GM19372 (cell line): ENCODE measurements at regions not wholly inside any gene's neighbourhood (a gene's known extent, or its start where the extent isn't known, plus 50 kb on each side); places are given as distances from the start of the nearest gene placed in this dataset.
"Not testable (repeated sequence)": the region's sequence is repeated elsewhere in the genome, so short reads cannot be mapped to it uniquely, and the experiment has no call there.

Experiments used
- ATAC-seq: cut with Tn5 transposase; IDR thresholded peaks from one replicate; pipeline ENCODE4 v1.9.1; 2021; ENCODE audit warnings: mild to moderate bottlenecking, low read depth, moderate library complexity; ENCODE audit not compliant: unreplicated experiment

DNA sequence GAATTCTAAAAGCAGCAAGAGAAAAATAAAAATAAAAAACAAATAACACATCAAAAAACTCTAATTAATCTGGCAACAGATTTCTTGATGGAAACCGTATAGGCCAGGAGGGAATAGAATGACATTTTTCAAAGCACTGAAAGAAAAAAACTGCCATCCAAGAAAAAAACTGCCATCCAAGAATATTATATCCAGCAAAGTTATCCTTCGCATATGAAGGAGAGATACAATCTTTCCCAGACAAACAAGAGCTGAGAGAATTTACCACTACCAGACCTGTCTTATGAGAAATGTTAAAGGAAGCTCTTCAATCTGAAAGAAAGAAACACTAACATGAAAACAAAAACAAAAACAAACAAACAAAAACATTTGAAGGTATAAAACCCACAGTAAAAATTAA lies 214.8 kb downstream of the EMP1 start:
- ATAC-seq = no peak

DNA sequence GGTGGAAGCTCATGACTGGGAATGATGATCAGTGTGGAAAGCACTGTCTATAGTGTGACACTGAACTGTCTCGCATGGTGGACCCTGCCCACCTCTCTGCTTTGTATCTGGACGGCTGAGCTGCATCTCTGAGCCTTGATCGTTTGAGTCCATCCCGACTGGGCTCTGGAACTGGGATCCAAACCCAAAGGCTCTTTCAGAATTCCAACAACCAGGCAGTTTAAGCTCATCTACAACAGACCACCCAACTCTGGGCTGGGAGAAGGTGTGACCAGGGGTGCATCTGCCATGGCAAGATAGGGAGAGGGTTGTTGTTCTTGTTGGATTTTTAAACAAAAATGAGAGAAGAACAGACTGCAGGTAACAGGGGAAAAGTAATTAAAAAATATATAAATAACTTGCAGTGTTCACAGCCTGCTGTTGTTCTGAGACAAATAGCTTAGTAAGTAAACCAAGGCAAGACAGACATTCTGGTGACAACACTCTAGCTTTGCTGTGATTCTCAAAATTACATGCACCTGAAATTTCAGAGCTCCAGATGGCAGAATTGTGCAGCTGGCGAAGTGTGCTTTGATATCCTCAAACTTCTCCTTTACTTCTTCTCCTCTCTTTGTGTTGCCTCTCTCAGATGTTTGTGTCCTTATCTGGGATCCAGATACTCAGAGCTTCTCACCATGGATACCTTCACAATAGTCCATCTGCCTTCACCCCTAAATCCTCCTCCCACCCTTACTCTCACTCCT lies 209.6 kb downstream of the EMP1 start:
- ATAC-seq = no peak

DNA sequence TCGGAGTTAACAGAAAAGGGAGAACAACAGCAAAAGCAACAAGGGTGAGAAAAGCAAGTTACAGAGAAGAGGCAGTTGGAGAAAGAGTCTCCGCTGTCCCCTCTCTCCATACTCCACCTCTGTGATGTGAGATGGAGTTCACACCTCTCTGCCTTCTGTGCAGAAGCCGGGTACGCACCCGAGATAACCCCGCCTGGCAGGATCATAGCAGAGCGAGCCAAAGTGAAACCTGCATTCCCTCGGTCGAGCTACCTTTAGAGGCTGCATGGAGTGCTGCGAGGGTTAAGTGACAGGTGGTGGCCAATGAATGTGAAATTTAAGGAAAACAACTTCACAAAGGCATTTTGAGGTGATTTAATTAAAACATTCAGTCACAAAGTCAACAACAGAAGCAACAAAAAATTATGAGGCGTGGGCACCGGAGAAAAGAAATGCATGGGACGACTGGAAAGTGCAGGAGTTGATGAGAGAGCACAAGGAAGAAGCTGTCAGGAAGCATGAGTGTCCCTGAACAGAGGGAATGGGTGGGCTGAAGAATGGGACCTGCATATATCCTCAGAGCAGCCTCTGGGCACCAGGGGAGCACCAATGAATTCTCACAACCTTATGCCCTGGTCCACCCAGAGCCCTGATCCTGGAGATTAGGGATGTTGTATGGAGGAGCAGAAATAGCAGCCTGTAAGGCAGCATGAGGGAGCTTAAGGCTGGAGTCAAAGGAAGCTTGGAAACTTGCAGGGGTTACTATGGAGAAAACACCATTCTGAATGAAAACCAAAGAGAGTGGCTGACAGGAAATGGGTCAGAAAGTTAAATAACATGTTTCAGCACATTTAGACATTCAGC lies 208.3 kb downstream of the EMP1 start:
- ATAC-seq = no peak

DNA sequence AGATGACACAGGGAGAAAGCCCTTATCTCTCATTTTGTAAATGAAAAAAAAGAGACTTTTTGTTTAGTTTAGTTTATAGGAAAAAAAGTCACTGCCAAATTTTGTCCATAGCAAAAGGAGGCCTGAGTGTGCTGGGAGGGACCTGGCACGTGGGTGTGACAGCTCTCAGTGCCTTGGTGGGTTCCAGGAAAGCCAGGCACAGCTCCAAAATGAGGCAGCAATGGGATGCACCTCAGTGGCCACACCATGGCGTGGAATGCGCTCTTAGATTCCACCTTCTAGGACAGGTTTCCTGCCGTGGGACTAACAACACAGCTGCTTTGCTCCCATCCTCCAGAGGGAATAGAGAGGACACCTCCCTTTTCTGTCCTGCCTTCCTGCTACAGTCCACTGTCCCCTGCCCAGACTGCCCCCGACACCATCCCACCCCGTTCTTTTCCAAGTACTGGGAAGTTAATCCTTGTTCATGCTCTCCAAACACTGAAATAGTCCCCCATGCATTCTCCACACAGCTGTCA lies 207.6 kb downstream of the EMP1 start:
- no peak for ATAC-seq

DNA sequence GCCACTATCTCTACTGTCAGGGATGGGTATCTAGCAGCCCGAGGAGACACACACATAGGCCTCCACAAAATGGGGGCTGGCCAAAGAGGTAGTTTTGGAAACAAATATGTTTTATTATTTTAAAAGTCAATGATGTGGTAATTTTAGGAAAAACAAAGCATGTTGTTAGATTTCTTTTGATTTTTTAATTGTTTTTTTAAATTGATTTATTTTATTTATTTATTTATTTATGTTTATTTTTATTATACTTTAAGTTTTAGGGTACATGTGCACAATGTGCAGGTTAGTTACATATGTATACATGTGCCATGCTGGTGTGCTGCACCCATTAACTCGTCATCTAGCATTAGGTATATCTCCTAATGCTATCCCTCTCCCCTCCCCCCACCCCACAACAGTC lies 194.8 kb downstream of the EMP1 start:
- not testable (repeated sequence) for ATAC-seq

DNA sequence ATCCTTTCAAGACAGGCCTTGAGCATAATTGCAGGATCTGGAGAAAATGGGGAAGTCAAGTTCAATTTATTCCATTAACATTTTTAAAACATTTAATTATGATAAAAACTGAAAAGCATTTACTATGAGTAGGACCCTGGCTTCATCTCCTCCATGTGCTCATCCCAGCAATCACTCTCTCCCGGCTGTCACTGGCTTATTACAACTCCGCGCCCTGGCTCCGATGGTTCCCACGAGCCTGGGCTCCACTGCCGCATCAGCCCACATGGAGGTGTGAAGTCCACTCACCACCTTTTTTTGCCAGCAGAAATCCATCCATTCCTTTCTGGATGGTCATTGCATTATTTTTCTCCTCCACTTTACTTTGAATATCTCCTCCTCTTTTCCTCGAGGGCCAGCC lies 194.4 kb downstream of the EMP1 start:
- ATAC-seq = no peak

DNA sequence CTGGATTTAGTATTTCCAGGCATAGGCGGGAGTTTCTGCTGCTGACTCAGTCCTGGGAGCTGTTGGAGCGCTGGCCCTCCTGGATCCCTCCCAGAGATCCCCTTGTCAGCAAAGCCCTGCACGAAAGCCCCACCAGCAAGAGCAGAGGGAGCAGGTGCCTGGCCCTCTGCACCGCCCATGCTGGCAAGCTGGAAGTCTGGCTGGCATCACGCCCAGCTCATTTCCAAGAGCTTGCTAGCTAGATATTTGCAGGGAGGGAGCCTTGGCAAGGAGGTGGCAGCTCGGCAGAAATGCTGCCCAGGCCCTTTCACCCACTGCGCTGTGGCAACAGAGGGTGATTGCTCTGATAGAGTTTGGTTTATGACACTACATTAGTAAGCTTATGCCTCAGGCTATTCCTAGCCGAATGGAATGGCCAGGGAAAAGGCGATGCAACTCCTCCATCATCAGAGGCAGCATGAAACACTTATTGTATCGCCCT lies 193.9 kb downstream of the EMP1 start:
- no peak for ATAC-seq

DNA sequence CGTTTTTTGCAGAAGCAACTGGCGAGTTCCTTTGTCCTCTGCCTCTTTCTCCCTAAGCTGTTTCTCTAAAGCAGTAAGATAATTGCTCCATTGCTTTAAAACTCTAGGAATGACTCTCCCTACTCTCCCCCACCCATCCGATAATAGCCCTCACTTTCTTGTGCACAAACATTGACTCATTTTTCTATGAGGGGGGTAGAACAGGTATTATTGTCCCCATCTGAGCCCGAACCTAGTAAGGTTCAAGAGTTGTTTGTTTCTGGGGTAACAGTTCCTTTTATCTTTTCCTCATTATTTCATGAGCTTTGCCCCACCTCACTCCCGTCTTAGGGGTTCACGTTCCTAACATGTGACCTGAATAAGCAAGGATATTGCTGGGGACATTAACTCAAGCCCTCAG lies 190.6 kb downstream of the EMP1 start:
- no peak for ATAC-seq

DNA sequence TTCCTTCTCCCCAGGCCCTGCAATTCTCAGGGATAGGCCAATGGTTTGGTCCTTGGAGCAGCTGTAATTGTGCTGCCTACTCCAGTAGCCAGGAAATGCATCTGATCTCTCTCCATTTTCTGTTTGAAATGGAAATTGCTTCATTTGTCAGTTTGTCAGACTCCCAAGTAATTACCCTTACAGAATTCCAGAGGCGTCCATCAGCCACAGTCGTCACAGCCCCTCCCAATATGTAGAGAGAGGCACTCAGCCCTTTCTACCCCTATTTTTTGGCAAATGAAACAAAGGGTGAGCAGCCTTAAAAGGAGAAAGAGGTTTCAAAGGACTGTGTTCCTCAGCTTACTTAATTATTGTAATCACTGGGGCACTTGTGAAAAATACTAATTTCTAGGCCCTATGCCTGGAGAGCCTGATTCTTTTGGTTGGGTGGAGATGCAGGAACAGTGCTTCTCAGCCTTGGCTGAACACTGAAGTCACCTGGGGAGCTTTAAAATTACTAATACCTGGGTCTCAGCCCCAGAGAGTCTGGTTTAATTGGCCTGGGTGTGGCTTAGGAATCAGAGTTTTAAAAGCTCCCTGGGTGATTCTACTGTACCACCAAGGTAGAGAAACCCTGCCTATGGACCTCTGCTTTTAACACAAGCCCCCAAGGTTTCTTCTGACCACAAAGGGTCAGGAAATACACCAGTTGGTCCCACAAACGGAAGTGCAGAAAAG lies 190.0 kb downstream of the EMP1 start:
- no peak for ATAC-seq

DNA sequence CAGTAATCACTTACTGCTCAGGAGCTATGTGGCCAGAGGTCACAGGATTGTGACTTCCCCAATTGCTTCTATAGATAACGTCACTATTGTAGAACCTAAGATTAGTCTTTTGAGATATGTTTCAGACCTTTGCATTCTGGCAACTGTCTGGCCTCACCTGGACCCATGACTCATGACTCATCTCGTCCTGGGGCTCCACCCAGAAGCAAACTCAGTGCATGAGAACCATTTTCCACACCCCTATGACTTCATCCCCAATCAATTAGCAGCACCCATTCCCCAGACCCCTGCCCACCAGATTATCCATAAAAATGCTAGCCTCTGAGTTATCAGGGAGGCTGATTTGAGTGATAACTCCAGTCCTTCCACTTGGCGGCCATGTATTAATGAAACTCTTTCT lies 186.9 kb downstream of the EMP1 start:
- ATAC-seq = no peak

DNA sequence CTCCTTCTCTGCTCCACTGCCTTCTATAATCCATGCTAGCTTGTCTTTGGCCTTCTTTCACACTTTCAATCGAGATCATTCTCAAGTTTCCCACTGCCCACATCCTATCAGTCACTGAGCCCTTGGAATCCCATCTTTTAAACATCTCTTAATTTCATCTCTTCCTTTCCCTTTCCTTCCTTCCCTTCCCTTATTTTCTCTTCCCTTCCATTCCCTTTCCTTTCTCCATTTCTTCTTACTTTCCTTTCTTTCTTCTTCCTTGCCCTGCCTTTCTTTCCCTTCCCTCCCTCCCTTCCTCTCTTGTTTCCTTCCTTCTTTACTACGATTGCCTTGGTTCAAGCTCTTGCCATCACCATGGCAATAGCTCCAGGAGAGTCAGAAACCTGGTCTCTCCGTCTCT lies 183.8 kb downstream of the EMP1 start:
- no peak for ATAC-seq

DNA sequence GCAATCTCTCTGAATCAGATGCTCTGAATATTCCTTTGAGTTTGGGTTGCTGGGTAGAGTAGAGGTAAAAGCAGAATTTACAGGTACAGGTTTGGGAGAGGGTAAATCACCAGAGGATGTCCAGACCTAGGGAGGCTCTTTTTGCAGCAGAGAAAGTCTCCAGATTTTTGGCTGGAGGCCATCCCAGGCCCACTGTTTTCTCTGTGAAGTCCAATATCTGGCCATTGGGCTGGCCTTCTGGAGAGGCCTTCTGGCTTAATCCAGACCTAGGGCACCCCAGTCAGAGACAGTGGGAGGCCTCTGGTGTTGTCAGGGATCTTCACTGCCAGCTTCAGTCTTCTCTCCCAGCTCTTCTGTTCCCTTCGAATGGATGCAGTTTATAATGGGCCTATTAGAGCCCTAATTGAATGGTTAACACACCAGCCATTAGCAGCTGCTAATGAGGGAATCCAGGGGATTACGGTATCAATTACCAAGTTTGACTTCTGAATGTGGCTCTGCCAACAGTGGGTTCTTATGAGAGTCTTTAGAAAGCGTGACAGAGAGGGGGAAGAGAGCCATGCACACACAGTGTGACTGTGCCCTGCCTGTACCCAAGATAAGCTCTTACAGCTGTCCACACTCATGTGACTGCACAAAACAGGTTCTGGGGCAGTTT lies 183.1 kb downstream of the EMP1 start:
- ATAC-seq = no peak

DNA sequence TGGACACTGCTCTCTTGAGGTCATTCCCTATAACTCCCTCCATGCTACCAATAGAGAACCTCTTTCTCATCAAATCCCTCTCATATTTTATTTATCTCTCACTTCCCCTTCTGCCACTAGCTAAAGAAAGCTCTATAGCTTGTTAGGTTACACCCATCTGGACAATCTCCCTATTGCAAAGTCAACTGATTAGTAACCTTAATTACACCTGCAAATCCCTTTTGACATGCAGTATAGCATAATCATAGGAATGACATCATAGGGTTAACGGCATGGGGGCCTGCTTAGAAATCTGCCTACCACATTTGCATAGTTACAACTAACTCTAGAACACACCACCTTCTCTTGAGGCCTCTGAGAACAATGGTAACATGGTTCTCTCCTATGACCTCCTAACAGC lies 181.2 kb downstream of the EMP1 start:
- ATAC-seq = no peak

DNA sequence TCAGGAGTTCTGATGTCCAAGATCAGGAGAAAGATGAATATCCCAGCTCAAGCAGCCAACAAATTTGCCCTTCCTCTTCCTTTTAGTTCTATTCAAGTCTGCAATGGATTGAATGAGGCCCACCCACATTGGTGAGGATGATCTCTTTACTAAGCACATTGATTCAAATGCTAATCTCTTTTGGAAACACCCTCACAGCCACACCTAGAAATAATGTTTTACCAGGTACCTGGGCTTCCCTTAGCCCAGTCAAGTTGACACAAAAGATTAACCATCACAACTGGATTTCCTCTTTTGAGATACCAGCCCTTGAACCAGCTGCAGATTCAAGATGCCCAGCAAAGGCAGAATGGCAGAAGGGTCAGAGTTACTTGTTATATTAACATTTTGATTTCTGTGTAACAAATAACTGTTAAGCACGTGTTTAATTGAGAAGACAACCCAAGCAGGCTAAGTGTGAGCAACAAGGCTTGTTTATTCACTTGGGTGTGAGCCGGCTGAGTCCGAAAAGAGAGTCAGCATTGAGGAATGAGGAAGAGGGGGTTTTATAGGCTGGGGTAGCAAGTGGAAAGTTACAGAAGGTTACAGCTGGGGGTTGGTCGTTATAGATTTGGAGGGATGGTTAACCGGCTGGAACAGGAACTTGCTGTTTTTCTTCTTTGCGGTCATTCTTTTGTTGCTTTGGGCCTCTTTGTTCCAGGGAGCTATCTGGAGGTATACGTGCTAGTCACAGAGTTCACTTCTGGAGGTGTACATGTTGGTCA lies 180.3 kb downstream of the EMP1 start:
- ATAC-seq = no peak

DNA sequence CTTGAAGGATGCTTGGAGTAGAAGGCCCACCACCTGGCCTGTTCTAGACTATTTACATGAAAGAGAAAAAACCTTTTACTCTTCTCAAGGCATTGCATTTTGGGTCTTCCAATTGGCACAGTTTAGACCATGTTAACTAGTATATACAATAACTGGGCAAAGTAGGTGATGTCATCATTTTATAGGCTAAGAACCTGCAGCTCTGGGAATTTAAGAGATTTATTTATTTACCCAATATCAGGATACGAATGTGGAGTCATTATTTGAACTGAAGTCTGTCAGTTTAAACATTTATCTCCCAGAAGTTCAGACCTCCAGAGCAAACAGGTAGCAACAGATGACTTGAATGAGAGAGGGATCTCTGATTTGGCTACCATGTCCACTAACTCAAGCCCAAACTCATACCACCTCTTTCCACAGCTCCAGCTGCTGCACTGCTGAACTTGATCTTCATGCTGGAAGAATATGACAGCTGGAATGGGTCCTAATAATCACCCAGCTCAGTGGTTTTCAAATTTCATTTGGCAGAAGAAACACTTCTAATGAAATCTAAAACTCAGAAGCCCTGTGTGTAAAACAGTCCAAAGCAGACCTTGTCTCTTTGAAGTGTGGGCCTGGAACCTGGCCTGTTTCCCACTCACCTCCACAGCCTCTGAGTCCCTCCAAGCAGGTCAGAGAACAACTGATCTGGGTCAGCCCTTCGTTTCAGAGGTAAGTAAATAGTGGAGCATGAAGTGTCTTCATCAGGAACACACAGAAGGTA lies 179.2 kb downstream of the EMP1 start:
- ATAC-seq = no peak

DNA sequence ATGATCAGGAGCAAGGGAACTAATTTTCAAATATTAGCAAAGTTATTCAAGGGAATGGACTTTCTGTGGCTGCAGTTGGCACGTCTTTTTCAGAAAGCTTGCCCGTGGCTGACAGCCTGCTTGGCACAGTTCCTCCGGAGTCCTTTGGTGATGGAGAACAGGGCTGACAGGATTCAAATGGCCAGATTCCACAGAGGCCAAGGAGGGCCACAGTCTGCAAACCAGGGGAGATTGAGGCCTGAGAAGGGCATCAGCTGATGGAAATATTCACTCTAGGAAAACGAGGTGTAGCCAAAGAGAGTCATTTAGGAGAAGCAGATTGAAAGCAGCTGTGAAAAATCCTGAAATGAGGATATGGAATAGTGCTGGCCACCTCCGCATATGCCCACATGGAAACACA lies 178.3 kb downstream of the EMP1 start:
- ATAC-seq = no peak

DNA sequence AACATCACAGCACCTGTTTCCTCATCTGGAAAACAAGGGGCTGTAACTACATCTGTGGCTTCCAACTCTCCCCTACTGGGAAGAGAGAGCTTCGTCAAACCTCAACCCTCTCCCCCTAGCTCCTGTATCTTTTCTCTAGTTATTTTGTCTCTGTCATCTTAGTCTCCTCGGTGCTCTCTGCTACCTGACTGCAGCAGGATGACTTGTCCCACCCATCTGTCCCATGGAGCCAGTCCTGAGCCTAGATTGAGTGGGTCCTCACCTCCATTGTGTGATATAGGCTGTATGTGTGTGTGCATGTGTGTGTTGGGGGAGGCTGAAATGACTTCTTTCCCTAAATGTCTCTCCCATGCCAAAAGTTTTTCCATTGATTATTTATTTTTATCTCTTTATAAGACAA lies 177.3 kb downstream of the EMP1 start:
- ATAC-seq = no peak

DNA sequence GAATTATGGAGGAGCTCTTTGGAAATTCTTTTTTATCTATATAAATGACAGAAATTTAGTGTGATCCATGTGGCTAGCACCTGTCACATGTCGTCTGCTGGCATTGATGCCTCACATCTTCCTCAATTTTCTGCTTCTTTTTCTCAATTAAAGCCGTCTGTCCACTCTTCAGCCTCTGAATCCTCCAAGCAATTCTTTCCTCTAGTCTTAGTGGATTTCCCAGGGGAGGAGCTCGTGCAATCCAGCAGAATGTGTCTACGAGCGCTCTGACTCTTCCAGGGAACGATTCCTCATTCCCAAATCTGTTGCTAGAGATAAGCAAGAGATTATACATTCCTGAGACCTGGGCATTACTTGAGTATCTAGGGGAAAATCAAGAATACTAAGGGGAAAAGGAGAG lies 176.6 kb downstream of the EMP1 start:
- no peak for ATAC-seq

DNA sequence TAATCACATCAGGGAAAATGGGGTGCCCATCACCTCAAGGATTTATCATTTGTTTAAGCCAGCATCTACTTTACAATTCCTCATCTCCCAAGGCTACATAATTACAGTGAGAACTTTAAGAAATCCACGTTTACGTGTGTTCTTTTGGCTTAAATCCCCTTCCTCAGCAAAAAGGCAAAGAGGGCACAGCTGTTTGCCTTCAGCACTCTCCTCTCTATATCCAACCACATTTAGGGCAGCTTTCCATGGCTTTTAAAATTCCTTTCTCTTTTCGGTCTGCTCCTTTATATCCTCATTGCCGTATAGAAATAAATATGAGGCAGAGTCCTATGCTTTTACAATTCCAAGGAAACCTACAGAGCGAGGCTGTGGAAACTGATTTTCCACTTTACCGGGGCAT lies 175.9 kb downstream of the EMP1 start:
- ATAC-seq = no peak
